Liver (tissue), 8 donors: ENCODE measurements at regions not wholly inside any gene's neighbourhood (a gene's known extent, or its start where the extent isn't known, plus 50 kb on each side); places are given as distances from the start of the nearest gene placed in this dataset.

Experiments
- DNase-seq: peaks from one replicate; pipeline ENCODE4 v3.0.0-alpha.2; 2017; ENCODE audit warnings: low spot score
- H3K27ac ChIP-seq, 2 donors: one replicate each; pipeline ENCODE4 v1.7.0; 2013; ENCODE audit warnings: inconsistent platforms in 2 of 2, low read length in 2 of 2, control low read depth in 1 of 2, low read depth in 1 of 2, mild to moderate bottlenecking in 1 of 2
- H3K27me3 ChIP-seq, 4 donors: one replicate each; pipeline versions ENCODE4 v1.6.1 to v1.7.0; 2013; ENCODE audit warnings: low read length in 3 of 4, inconsistent platforms in 1 of 4, mild to moderate bottlenecking in 1 of 4, moderate library complexity in 1 of 4; ENCODE audit not compliant: control insufficient read depth in 4 of 4, insufficient read depth in 4 of 4
- H3K36me3 ChIP-seq, 4 donors: one replicate each; pipeline versions ENCODE4 v1.6.1 to v1.7.0; 2013; ENCODE audit warnings: low read length in 3 of 4, mild to moderate bottlenecking in 3 of 4, low read depth in 1 of 4, moderate library complexity in 1 of 4; ENCODE audit not compliant: control insufficient read depth in 4 of 4, insufficient read depth in 3 of 4
- H3K4me1 ChIP-seq, 4 donors: one replicate each; pipeline versions ENCODE4 v1.6.1 to v1.7.0; 2013; ENCODE audit warnings: low read length in 3 of 4, mild to moderate bottlenecking in 3 of 4, moderate library complexity in 1 of 4; ENCODE audit not compliant: control insufficient read depth in 4 of 4, insufficient read depth in 4 of 4
- H3K4me3 ChIP-seq, 3 donors: one replicate each; pipeline versions ENCODE4 v1.6.1 to v1.7.0; 2013; ENCODE audit warnings: low read length in 3 of 3, control low read depth in 1 of 3, low read depth in 1 of 3, mild to moderate bottlenecking in 1 of 3
- H3K9ac ChIP-seq, 2 donors: one replicate each; pipeline ENCODE4 v1.7.0; 2013; ENCODE audit warnings: low read length in 2 of 2, mild to moderate bottlenecking in 2 of 2, moderate library complexity in 2 of 2, control low read depth in 1 of 2, low read depth in 1 of 2
- H3K9me3 ChIP-seq, 4 donors: one replicate each; pipeline versions ENCODE4 v1.6.1 to v1.7.0; 2013; ENCODE audit warnings: low read length in 3 of 4; ENCODE audit not compliant: control insufficient read depth in 4 of 4
- ATF3 ChIP-seq: IDR thresholded peaks from 2 replicates; pipeline ENCODE4 v1.6.1; 2016; ENCODE audit warnings: antibody characterized with exemption
- CTCF ChIP-seq: fragments of 150-350 bp; IDR thresholded peaks from 2 replicates; pipeline ENCODE4 v1.5.1; 2017; ENCODE audit warnings: improper control_type of control experiment, low read depth, low read length; ENCODE audit not compliant: missing input control
- EGR1 ChIP-seq, 2 donors: IDR thresholded peaks; 2 replicates each; pipeline ENCODE4 v1.6.1; 2016 to 2018; ENCODE audit warnings: antibody characterized with exemption in 2 of 2, low read depth in 2 of 2
- FOXA1 ChIP-seq: IDR thresholded peaks from 2 replicates; pipeline ENCODE4 v1.6.1; 2016; ENCODE audit warnings: antibody characterized with exemption
- FOXA2 ChIP-seq: IDR thresholded peaks from 2 replicates; pipeline ENCODE4 v1.6.1; 2016; ENCODE audit warnings: antibody characterized with exemption
- GABPA ChIP-seq, 2 donors: IDR thresholded peaks in 1 of 2; conservative IDR thresholded peaks in 1 of 2; 2 replicates each; pipeline ENCODE4 v1.6.1; 2016; ENCODE audit warnings: antibody characterized with exemption in 2 of 2, mild to moderate bottlenecking in 1 of 2, moderate library complexity in 1 of 2
- HNF4A ChIP-seq, 2 donors: conservative IDR thresholded peaks; 2 replicates each; pipeline ENCODE4 v1.6.1; 2016; ENCODE audit warnings: antibody characterized with exemption in 2 of 2, mild to moderate bottlenecking in 2 of 2
- HNF4G ChIP-seq: IDR thresholded peaks from 2 replicates; pipeline ENCODE4 v1.6.1; 2016; ENCODE audit warnings: antibody characterized with exemption
- MAX ChIP-seq: IDR thresholded peaks from 2 replicates; pipeline ENCODE4 v1.6.1; 2016; ENCODE audit warnings: antibody characterized with exemption
- NR2F2 ChIP-seq: IDR thresholded peaks from 2 replicates; pipeline ENCODE4 v1.6.1; 2016; ENCODE audit warnings: antibody characterized with exemption
- RAD21 ChIP-seq, 2 donors: IDR thresholded peaks; 2 replicates each; pipeline ENCODE4 v1.6.1; 2016; ENCODE audit warnings: antibody characterized with exemption in 2 of 2, mild to moderate bottlenecking in 2 of 2
- REST ChIP-seq: IDR thresholded peaks from 2 replicates; pipeline ENCODE4 v1.6.1; 2016; ENCODE audit warnings: antibody characterized with exemption, mild to moderate bottlenecking
- SP1 ChIP-seq: IDR thresholded peaks from 2 replicates; pipeline ENCODE4 v1.6.1; 2018; ENCODE audit warnings: antibody characterized with exemption, mild to moderate bottlenecking
- TAF1 ChIP-seq: conservative IDR thresholded peaks from 2 replicates; pipeline ENCODE4 v1.6.1; 2016; ENCODE audit warnings: antibody characterized with exemption, mild to moderate bottlenecking
- YY1 ChIP-seq: IDR thresholded peaks from 2 replicates; pipeline ENCODE4 v1.6.1; 2016; ENCODE audit warnings: antibody characterized with exemption, mild to moderate bottlenecking
- WGBS: extraction: QIAGEN DNeasy Blood & Tissue Kit; methylation state at CpG from one replicate; pipeline ENCODE4 v1.1.7; 2013; 5-methylcytosine and 5-hydroxymethylcytosine counted together
- donor health status: healthy.
- donor health status: healthy.
- donor health status: healthy.
- donor health status: healthy.
- donor health status: healthy.

GRCh38 chr7:47652591-47652990, 70.7 kb upstream of the TNS3 start:
- DNase-seq: no peak
- 98% methylated on average over 2 of the region's 2 CpGs for WGBS

GRCh38 chr7:47651355-47652317, 69.7 kb upstream of the TNS3 start:
- TF ChIP-seq HNF4G (no peak), HNF4A (conservative IDR thresholded peaks at IDR 0.05) (no peak), SP1 (no peak), EGR1 (IDR thresholded peaks at IDR 0.05; ENCODE audit: low read depth in 2 of 2) (no peak), MAX (no peak), FOXA2 (no peak)
- Histone ChIP-seq H3K36me3 (no peaks in the 10 kb centered on the region), H3K27me3 (no peaks in the 10 kb centered on the region), H3K9ac (no peak overlapping the region), H3K27ac (no peak overlapping the region), H3K4me1 (peaks cover 0 to 7% (median 1%) of the 10 kb centered on the region in 4 donors), H3K9me3 (no peaks in the 10 kb centered on the region), H3K4me3 (no peak overlapping the region)
- 87% methylated on average over 11 of the region's 11 CpGs for WGBS
- DNase-seq: no peak

More at GRCh38 chr7:47652591-47652990, 70.7 kb upstream of the TNS3 start:
- H3K27me3 ChIP-seq: no peaks in the 10 kb centered on the region
- H3K9ac ChIP-seq: no peak overlapping the region
- H3K36me3 ChIP-seq: no peaks in the 10 kb centered on the region
- H3K4me1 ChIP-seq: peaks cover 0 to 3% (median 0%) of the 10 kb centered on the region in 4 donors
- H3K27ac ChIP-seq: no peak overlapping the region
- no peak for TF ChIP-seq RAD21 (IDR thresholded peaks at IDR 0.05)
- TF ChIP-seq FOXA1: no peak
- H3K9me3 ChIP-seq: no peaks in the 10 kb centered on the region
- no peak overlapping the region for H3K4me3 ChIP-seq

GRCh38 chr7:47649919-47650318, 68.0 kb upstream of the TNS3 start:
- Histone ChIP-seq H3K4me1 (peaks cover 0 to 7% (median 1%) of the 10 kb centered on the region in 4 donors), H3K9ac (no peak overlapping the region), H3K9me3 (no peaks in the 10 kb centered on the region), H3K27me3 (no peaks in the 10 kb centered on the region), H3K36me3 (no peaks in the 10 kb centered on the region), H3K4me3 (no peak overlapping the region), H3K27ac (no peak overlapping the region)
- TF ChIP-seq EGR1 (IDR thresholded peaks at IDR 0.05; ENCODE audit: low read depth in 2 of 2) (no peak), FOXA1 (no peak), ATF3 (no peak), YY1 (no peak), CTCF (no peak), SP1 (no peak), FOXA2 (no peak), TAF1 (no peak), GABPA (IDR thresholded peaks at IDR 0.05 in 1 of 2, conservative IDR thresholded peaks at IDR 0.05 in 1 of 2) (no peak), HNF4A (conservative IDR thresholded peaks at IDR 0.05) (no peak), MAX (no peak), REST (no peak), NR2F2 (no peak), RAD21 (IDR thresholded peaks at IDR 0.05) (no peak)
- WGBS: 97% methylated on average over 7 of the region's 7 CpGs
- no peak for DNase-seq
